CD14-positive monocyte (primary cell): ENCODE measurements at regions not wholly inside any gene's neighbourhood (a gene's known extent, or its start where the extent isn't known, plus 50 kb on each side); places are given as distances from the start of the nearest gene placed in this dataset.

Experiments
- DNase-seq, 3 donors: peaks; one replicate each; pipeline ENCODE4 v3.0.0-alpha.2; 2011 to 2022
- H2AFZ ChIP-seq: 2 replicates; pipeline ENCODE4 v1.6.0; 2012; ENCODE audit warnings: mild to moderate bottlenecking, low read depth, low read length, inconsistent platforms; ENCODE audit not compliant: insufficient read depth, poor library complexity, severe bottlenecking
- H3K27ac ChIP-seq, 2 donors: 1 replicate in 1 of 2; 2 replicates in 1 of 2; pipeline ENCODE4 v1.5.1; 2012 to 2013; ENCODE audit warnings: low read length in 2 of 2, control low read depth in 1 of 2, inconsistent platforms in 1 of 2, low read depth in 1 of 2, mild to moderate bottlenecking in 1 of 2
- H3K27me3 ChIP-seq, 2 donors: one replicate each; pipeline versions ENCODE4 v1.6.0 to v1.6.1; 2011 to 2013; ENCODE audit warnings: low read length in 2 of 2; ENCODE audit not compliant: control insufficient read depth in 2 of 2, insufficient read depth in 2 of 2
- H3K36me3 ChIP-seq, 2 donors: replicated peaks in 1 of 2; 1 replicate in 1 of 2; 2 replicates in 1 of 2; pipeline versions ENCODE4 v1.5.1 to v1.6.1; 2012 to 2013; ENCODE audit warnings: low read length in 2 of 2, control low read depth in 1 of 2, inconsistent platforms in 1 of 2, mild to moderate bottlenecking in 1 of 2; ENCODE audit not compliant: insufficient read depth in 2 of 2, control insufficient read depth in 1 of 2
- H3K4me1 ChIP-seq, 2 donors: 1 replicate in 1 of 2; 2 replicates in 1 of 2; pipeline versions ENCODE4 v1.5.1 to v1.6.1; 2012 to 2013; ENCODE audit warnings: low read length in 2 of 2, control low read depth in 1 of 2, inconsistent platforms in 1 of 2, mild to moderate bottlenecking in 1 of 2, moderate library complexity in 1 of 2; ENCODE audit not compliant: insufficient read depth in 2 of 2, control insufficient read depth in 1 of 2
- H3K4me2 ChIP-seq: replicated peaks from 2 replicates; pipeline ENCODE3; 2012; ENCODE audit warnings: low read length, moderate library complexity, mild to moderate bottlenecking; ENCODE audit not compliant: poor library complexity, severe bottlenecking; ENCODE audit errors: extremely low read depth
- H3K4me3 ChIP-seq, 3 experiments: fragments of 200-600 bp in 1 of 3; sonication (generic) in 1 of 3; replicated peaks in 1 of 3; 1 replicate in 2 of 3; 2 replicates in 1 of 3; pipeline ENCODE4 v1.5.1; 2011 to 2013; ENCODE audit warnings: low read length in 3 of 3, mild to moderate bottlenecking in 3 of 3, control low read depth in 2 of 3, low read depth in 2 of 3, inconsistent platforms in 1 of 3, moderate library complexity in 1 of 3
- H3K79me2 ChIP-seq: 2 replicates; pipeline ENCODE4 v1.6.0; 2012; ENCODE audit warnings: mild to moderate bottlenecking, control low read depth, inconsistent platforms, low read length, moderate library complexity; ENCODE audit not compliant: insufficient read depth
- H3K9ac ChIP-seq: 2 replicates; pipeline ENCODE4 v1.6.0; 2017; ENCODE audit warnings: low read length, mild to moderate bottlenecking; ENCODE audit not compliant: insufficient read depth, poor library complexity, severe bottlenecking
- H3K9me3 ChIP-seq, 2 donors: replicated peaks in 1 of 2; 1 replicate in 1 of 2; 2 replicates in 1 of 2; pipeline versions ENCODE4 v1.5.1 to v1.6.1; 2012 to 2013; ENCODE audit warnings: low read length in 2 of 2, control low read depth in 1 of 2; ENCODE audit not compliant: control insufficient read depth in 1 of 2, insufficient read depth in 1 of 2
- H4K20me1 ChIP-seq: 2 replicates; pipeline ENCODE4 v1.6.0; 2012; ENCODE audit warnings: mild to moderate bottlenecking, low read length, control low read depth, moderate library complexity; ENCODE audit not compliant: insufficient read depth
- H3K27ac Mint-ChIP-seq, 7 donors: one replicate each; pipeline ENCODE4 v1.8.0; 2020; ENCODE audit warnings: mild to moderate bottlenecking in 7 of 7, mixed read lengths in 7 of 7, moderate library complexity in 6 of 7, inconsistent platforms in 2 of 7
- H3K27me3 Mint-ChIP-seq, 3 donors: one replicate each; pipeline ENCODE4 v1.8.0; 2021 to 2022; ENCODE audit warnings: low read depth in 3 of 3, mild to moderate bottlenecking in 3 of 3, mixed read lengths in 3 of 3, moderate library complexity in 3 of 3, inconsistent platforms in 1 of 3
- H3K36me3 Mint-ChIP-seq, 2 donors: one replicate each; pipeline ENCODE4 v1.8.0; 2020; ENCODE audit warnings: mixed read lengths in 2 of 2, inconsistent platforms in 1 of 2, mild to moderate bottlenecking in 1 of 2
- H3K4me1 Mint-ChIP-seq: one replicate; pipeline ENCODE4 v1.8.0; 2020; ENCODE audit warnings: mild to moderate bottlenecking, mixed read lengths
- H3K4me3 Mint-ChIP-seq, 2 donors: one replicate each; pipeline ENCODE4 v1.8.0; 2020; ENCODE audit warnings: mild to moderate bottlenecking in 2 of 2, mixed read lengths in 2 of 2, moderate library complexity in 1 of 2
- H3K9me3 Mint-ChIP-seq, 7 donors: one replicate each; pipeline ENCODE4 v1.8.0; 2020 to 2022; ENCODE audit warnings: mixed read lengths in 7 of 7, mild to moderate bottlenecking in 6 of 7, moderate library complexity in 6 of 7, inconsistent platforms in 2 of 7
- CTCF ChIP-seq: fragments of 200-600 bp; IDR thresholded peaks from one replicate; pipeline ENCODE4 v1.8.0; 2022; ENCODE audit warnings: antibody characterized with exemption, mild to moderate bottlenecking
- WGBS: methylation state at CpG from one replicate; pipeline ENCODE4 v1.1.5; 2013; ENCODE audit warnings: missing lambda C conversion rate; ENCODE audit not compliant: insufficient coverage; 5-methylcytosine and 5-hydroxymethylcytosine counted together
- intact Hi-C, 2 donors: fragments of 100-400 bp; cut with micrococcal nuclease; formaldehyde crosslinking; loops; one replicate each; pipeline versions ENCODE4 v1.15.0 to v1.15.1; 2023

GRCh38 chr5:61731946-61732314 lies 399.9 kb downstream of the ZSWIM6 start:
- intact Hi-C loops, result no loop called here
- H3K27me3 Mint-ChIP-seq, result peaks cover 5 to 14% (median 10%) of the 10 kb centered on the region in 3 donors
- no peak overlapping the region for H3K27ac Mint-ChIP-seq
- Histone ChIP-seq H3K4me2 (no peak overlapping the region), H3K27ac (no peak overlapping the region), H3K9me3 (no peaks in the 10 kb centered on the region), H3K4me1 (no peaks in the 10 kb centered on the region), H4K20me1 (no peaks in the 10 kb centered on the region), H3K9ac (no peak overlapping the region), H3K27me3 (no peaks in the 10 kb centered on the region), H3K79me2 (no peaks in the 10 kb centered on the region), H2AFZ (no peak overlapping the region), H3K4me3 (no peak overlapping the region), H3K36me3 (no peaks in the 10 kb centered on the region)
- no peak for DNase-seq
- no peak for TF ChIP-seq CTCF
- 100% methylated on average over 2 of the region's 5 CpGs for WGBS
- H3K4me1 Mint-ChIP-seq, result no peaks in the 10 kb centered on the region
- H3K36me3 Mint-ChIP-seq, result no peaks in the 10 kb centered on the region
- peak overlapping the region in 1 of 2 donors; percentile 18 for H3K4me3 Mint-ChIP-seq
- peaks cover 0 to 2% (median 0%) of the 10 kb centered on the region in 7 donors for H3K9me3 Mint-ChIP-seq

DNA sequence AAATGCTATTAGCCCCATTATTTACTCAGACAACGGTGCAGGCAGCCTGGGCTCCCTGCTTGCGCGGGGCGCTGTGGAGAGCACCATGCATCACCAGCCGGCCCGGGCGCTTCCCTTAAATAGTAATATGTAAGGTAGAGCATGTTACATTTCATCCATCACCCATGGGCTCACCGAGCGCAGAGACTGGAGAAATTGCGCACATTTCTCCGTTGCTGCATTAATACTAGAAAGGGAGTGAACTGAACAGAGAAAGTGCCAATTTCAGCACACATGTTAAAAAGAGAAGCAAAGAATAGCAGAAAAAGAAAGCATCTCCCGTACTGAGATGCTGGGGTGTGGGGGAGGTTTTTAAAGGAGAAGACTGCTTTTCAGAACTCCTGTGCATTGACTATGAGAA lies 400.3 kb downstream of the ZSWIM6 start:
- Histone ChIP-seq H4K20me1 (no peaks in the 10 kb centered on the region), H2AFZ (no peak overlapping the region), H3K9me3 (no peaks in the 10 kb centered on the region), H3K4me3 (no peak overlapping the region), H3K4me1 (no peaks in the 10 kb centered on the region), H3K9ac (no peak overlapping the region), H3K27me3 (no peaks in the 10 kb centered on the region), H3K27ac (no peak overlapping the region), H3K79me2 (no peaks in the 10 kb centered on the region), H3K36me3 (no peaks in the 10 kb centered on the region), H3K4me2 (no peak overlapping the region)
- intact Hi-C loops, result no loop called here
- DNase-seq, result no peak
- H3K4me3 Mint-ChIP-seq, result peak overlapping the region in 1 of 2 donors; percentile 36
- no peak overlapping the region for H3K27ac Mint-ChIP-seq
- H3K9me3 Mint-ChIP-seq, result peaks cover 0 to 2% (median 0%) of the 10 kb centered on the region in 7 donors
- no peaks in the 10 kb centered on the region for H3K4me1 Mint-ChIP-seq
- peaks cover 5 to 14% (median 10%) of the 10 kb centered on the region in 3 donors for H3K27me3 Mint-ChIP-seq
- no peaks in the 10 kb centered on the region for H3K36me3 Mint-ChIP-seq
- WGBS, result 80% methylated on average over 3 of the region's 12 CpGs
- TF ChIP-seq CTCF, result no peak
